ENCODE measurements at regions not wholly inside any gene's neighbourhood (a gene's known extent, or its start where the extent isn't known, plus 50 kb on each side); places are given as distances from the start of the nearest gene placed in this dataset.
"Not testable (repeated sequence)": the region's sequence is repeated elsewhere in the genome, so short reads cannot be mapped to it uniquely, and the experiment has no call there.

- no peak for DNase-seq (ENCODE audit: low spot score)
- no peak for ATAC-seq
Observed at GRCh38 chr2:201568217-201568820, 75.0 kb downstream of the TMEM237 start.

GRCh38 chr2:201559067-201559710 is 84.1 kb downstream of the TMEM237 start:
- no peak for ATAC-seq
- no peak for DNase-seq (ENCODE audit: low spot score)

GRCh38 chr2:201558665-201559064 is 84.6 kb downstream of the TMEM237 start:
- no peak for DNase-seq (ENCODE audit: low spot score)
- ATAC-seq, result no peak

- ATAC-seq (peak; percentile 22), DNase-seq (ENCODE audit: low spot score) (no peak)
Observed at GRCh38 chr2:201558232-201558631, 85.1 kb downstream of the TMEM237 start.

GRCh38 chr2:201551901-201552300 is 91.4 kb downstream of the TMEM237 start:
- DNase-seq (ENCODE audit: low spot score), result no peak

GRCh38 chr2:201546576-201546975 is 95.0 kb downstream of the STRADB start:
- no peak for DNase-seq (ENCODE audit: low spot score)
- ATAC-seq, result no peak

More at GRCh38 chr2:201551901-201552300, 91.4 kb downstream of the TMEM237 start:
- no peak for ATAC-seq

- DNase-seq (ENCODE audit: low spot score), result no peak
- ATAC-seq, result no peak
Observed at GRCh38 chr2:201542291-201542690, 90.8 kb downstream of the STRADB start.

GRCh38 chr2:201539271-201539670 is 87.7 kb downstream of the STRADB start:
- DNase-seq (ENCODE audit: low spot score); ATAC-seq: not testable (repeated sequence)

- DNase-seq (ENCODE audit: low spot score), result no peak
- ATAC-seq, result no peak
Observed at GRCh38 chr2:201538025-201538424, 86.5 kb downstream of the STRADB start.

- DNase-seq (ENCODE audit: low spot score) (no peak), ATAC-seq (no peak)
Observed at GRCh38 chr2:201536754-201537153, 85.2 kb downstream of the STRADB start.

- ATAC-seq, result no peak
- no peak for DNase-seq (ENCODE audit: low spot score)
Observed at GRCh38 chr2:201536046-201536445, 84.5 kb downstream of the STRADB start.

GRCh38 chr2:201532686-201533304 is 81.3 kb downstream of the STRADB start:
- ATAC-seq, result no peak
- DNase-seq (ENCODE audit: low spot score), result no peak

Data from left lobe of liver (tissue), 2 donors.